ENCODE measurements at regions not wholly inside any gene's neighbourhood (a gene's known extent, or its start where the extent isn't known, plus 50 kb on each side); places are given as distances from the start of the nearest gene placed in this dataset.

DNA sequence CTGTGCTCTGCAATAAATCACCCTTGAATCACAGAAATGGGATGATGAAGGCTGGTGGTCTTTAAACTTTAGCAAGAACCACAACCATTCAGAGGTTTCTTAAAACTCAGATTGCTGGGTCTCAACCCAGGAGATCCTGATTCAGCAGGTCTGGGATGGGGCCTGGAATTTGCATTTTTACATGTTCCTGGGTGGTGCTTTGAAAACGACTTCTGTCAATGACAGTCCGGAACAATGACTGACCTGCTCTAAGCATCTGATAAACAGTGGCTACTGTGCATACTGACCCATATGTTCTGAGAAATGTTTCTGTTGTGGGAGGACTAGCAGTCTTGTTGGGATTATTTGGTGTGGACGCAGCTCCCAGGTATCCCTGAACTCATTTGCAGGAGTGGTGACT, 92.7 kb downstream of the GADD45G start:
- DNase-seq, result no peak

DNA sequence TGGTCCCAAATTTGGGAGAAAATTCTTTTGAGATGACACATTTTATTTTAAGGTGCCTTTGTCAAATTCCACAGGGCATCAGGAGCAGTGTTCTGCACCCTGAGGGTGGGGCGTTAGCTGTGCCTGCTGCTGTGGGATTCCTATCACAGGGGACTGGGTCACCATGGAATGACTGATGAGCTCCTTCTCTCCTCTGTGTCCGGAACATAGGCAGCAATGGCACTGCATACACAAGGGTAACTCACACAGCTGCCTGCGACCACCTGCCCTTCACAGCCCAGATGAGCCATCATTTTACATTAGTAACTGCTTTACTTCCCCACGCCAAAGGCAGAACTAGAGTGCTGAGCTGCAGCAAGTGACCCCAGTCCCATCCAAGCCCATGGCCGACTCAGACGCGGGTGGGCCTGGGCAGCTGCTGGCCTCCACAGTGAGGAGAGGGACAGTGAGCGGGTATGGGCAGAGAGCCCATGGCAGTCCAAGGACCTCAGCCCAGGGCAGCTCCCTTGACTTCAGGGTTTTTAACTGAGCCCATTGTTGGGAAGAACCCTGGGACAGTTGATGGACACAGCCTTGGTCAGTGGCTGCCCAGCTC, 93.7 kb downstream of the GADD45G start:
- DNase-seq, result no peak

DNA sequence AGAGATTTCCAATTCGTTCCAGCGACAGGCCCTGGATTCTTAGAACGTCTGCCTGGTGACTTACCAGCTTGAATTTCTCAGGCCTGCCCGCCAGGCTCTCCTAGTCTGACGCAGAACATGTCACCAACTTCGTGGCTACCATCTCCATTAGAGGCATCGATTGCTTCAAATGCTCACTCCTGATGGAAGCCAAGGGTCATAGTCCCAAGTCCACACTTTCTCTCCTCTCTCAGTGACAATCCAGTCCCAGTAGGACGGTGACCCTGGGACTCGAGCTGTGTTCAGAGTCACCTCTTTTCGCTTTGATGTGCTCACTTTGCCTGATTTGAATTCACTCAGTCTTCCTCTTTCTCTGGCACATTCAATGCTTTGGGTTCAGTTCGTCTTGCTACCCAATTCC, 94.8 kb downstream of the GADD45G start:
- DNase-seq, result no peak

DNA sequence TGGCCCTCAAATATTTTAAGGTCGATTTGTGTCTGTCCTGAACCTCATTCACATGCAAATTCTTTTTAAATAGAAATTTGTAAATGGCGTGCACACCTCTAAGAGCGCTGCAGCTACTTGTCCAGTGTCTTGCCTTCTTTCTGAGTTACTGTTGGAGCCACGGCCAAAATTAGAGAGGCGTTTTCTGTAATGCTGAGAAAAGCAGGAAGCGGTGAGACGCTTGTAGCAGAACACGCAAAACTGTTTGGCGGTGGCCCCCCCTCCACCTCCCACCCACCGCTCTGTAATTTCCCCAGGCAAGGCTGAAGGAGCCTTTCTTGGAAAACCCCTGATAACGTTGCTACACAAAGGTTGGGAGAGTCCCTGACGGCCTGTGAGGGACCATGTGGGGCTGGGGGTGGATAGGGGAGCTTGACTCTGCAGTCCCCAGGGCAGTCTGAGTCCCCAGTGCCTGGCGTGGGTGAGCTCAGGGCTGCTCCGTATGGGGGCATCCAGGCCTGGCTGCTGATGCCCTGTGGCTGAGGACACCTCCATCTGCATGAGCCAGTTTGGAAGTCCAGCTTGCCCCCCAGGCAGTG, 96.5 kb downstream of the GADD45G start:
- no peak for DNase-seq

DNA sequence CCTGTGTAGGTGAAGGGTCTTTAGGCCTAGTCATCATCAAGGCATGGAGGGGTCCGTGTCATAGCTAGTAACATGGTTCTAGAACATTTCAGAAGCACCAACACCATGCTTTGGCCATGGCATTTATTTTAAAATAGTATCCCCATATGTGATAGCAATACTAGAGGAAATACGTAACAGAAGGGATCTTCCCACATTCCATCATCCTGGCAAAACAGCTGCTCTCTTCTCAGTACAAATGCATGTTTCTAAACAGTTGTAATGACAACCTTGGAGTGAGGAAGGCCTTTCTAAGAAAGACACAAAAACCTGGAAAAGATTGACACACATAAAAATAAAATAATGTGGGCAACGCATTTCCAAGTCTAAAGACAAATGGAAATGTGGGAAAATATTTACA, 97.6 kb downstream of the GADD45G start:
- no peak for DNase-seq

GRCh38 chr9:89705651-89706050, 100.8 kb downstream of the GADD45G start:
- DNase-seq, result no peak

- DNase-seq, result no peak
These were observed 101.3 kb downstream of the GADD45G start for GRCh38 chr9:89706086-89706485.

DNA sequence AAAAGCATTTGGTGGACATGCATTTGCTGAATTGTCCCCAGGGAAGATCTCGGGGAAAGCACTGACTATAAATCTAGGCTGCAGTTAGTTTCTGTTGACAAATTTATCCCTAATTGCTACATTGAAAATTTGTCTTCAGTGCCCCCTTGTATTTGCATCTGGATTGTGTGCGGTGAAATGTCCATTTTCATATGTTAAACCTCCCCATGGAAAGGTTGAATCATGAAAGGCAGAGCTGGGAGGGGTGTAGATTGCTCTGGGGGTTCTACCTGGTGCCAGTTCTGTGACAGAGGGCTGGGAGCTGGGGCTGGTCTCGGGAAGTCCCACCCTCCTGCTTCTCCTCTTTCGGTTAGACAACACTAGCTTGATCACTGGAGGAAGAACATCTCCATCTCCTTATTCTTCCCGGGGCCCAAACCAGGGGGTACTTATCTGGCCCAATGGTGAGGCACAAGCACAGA, 101.9 kb downstream of the GADD45G start:
- no peak for DNase-seq

- DNase-seq, result no peak
These were observed 105.9 kb downstream of the GADD45G start for GRCh38 chr9:89710697-89711096.

DNA sequence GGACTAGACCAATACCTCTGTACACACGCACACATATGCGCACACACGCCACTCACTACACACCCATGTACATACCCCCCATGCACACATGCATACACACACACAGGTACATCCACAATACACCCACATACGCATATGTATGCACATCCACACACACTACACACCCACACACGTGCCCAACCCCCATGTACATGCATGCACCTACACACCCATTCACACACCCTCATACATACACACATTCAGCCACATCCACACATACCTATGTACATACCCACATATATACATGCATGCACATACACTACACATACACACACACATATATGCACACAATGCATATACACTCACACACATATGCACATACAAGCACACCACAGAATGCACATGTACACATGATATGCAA, 107.1 kb downstream of the GADD45G start:
- DNase-seq, result no peak

DNA sequence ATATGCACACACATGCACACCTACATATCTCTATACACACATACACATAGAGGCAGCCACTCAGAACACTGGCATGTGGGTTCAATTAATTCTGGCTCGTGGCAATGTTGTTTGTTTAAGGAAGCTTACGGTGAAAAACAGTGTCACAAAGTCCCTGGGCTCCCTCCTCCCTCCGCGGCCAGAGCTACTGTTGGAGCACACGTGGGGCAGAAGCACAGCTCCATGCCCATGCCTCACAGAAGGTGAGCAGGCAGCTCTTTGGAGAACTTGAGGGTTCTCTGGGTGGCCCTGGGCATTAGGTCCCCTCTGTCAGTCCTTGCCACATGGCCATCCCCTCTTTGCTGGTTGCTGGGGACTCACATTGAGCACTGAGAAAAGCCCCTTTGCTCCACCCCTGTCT, 107.5 kb downstream of the GADD45G start:
- DNase-seq, result no peak

DNA sequence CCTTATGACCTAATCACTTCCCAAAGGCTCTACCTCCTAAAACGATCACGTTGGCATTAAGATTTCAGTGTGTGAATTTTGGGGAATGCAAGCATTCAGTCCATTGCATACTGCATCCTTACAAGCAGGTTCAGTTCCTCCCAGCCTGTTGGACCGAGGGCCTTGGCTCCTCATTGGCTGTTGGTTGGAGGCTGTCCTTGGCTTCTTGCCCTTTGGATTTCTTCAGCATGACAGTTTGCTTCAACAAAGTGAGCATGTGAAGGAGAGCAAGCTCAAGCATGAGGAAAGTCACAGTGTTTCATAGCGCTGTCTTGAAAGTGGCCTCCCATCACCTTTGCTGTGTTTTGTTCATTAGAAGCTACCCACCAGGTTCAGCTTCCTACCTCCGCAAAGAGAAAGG, 109.5 kb downstream of the GADD45G start:
- no peak for DNase-seq

- DNase-seq, result no peak
These were observed 110.6 kb downstream of the GADD45G start for GRCh38 chr9:89715318-89715858.

DNA sequence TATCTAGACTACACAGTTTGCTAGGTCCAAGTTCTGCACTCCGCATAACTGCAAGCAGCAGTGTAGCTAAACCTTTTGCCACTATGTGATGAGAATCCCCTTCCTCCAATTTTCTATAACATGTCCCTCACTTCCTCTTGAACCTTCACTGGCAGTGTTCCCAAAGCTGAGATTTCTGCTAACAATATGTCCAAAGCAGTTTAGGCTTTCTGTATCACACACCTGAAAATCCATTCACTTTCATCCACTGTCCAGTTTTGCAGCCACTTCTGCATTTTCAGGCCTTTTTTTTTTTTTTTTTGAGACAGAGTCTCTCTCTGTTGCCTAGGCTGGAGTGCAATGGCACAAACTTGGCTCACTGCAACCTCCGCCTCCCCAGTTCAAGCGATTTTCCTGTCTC, 111.1 kb downstream of the GADD45G start:
- no peak for DNase-seq

GRCh38 chr9:89716559-89716958, 111.7 kb downstream of the GADD45G start:
- no peak for DNase-seq

- DNase-seq, result no peak
These were observed 113.4 kb downstream of the GADD45G start for GRCh38 chr9:89718176-89718575.

- no peak for DNase-seq
These were observed 113.8 kb downstream of the GADD45G start for GRCh38 chr9:89718651-89719050.

- no peak for DNase-seq
These were observed 114.4 kb downstream of the GADD45G start for GRCh38 chr9:89719202-89719601.

GRCh38 chr9:89720696-89721175, 115.9 kb downstream of the GADD45G start:
- no peak for DNase-seq

- no peak for DNase-seq
These were observed 116.4 kb downstream of the GADD45G start for GRCh38 chr9:89721176-89721700.

DNA sequence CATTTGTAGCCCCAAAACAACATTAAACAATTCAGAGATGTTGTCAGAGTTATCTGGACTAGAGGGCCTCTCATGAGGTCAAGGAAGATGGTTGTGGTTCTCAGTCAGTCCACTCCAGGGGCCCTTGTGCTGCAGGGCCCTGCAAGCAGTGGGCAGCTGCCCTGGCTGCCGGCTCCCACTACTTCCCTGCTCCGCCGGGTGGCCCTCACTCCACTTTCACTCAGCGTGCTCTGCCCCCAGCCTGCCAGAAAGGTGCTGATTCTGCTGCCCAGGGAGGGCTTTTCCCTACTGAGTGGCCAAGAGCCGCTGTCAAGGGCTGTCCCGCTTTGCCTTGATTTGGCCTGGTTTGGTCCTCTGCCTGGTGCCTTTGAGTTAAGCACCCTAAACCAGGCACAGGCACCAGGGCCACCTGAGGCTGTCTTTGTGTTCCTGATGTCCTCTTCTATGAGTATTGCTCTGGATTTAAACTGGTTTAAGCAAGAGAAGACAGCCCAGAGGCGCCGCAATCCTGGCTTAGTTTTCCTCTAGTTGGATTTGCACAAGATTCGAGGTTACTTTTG, 117.2 kb downstream of the GADD45G start:
- DNase-seq, result no peak

- no peak for DNase-seq
These were observed 117.9 kb downstream of the GADD45G start for GRCh38 chr9:89722712-89723111.

DNA sequence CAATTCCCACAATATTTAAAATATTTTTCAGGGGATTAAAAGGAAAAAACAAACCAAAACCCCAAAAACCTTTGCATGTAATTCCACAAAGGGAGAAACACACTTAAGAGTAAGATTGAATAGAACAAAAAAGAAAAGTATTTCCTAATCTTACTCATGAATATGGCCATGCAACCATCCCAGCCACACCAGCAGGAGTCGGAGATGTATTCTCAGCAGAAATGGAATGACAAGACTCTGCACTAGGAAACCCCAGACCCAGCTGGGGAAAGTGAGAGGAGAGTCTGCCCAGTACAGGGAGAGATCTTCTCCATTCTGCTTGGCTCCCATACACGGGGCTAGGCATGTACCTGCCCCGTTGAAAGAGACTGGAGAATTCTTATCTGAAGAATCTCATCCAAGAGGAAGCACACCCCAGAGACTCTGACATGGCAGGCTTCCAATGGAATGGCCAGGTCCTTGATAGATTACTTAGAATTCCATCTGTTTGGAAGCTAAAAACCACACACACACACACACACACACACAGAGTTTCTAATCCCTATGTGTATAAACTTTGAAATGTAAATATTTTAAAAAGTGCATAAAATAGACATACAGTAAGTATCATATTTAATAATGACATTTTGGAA, 118.8 kb downstream of the GADD45G start:
- DNase-seq, result no peak

DNA sequence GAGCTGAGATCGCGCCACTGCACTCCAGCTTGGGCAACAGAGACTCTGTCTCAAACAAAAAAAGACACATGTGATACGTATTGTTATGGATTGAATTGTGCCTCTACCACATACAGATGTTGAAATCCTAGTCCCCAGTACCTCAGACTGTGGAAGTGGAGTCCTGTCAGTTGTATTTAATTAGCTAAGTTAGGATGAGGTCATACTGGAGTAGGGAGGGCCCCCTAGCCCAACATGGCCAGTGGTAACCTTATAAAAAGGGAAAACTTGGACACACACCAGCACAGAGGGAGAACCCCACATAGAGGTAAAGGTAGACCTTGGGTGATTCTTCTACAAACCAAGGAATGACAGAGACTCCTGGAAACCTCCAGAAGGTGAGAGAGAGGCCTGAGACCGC, 119.8 kb downstream of the GADD45G start:
- DNase-seq, result no peak
